Amniotic epithelial cell (primary cell): ENCODE measurements at regions not wholly inside any gene's neighbourhood (a gene's known extent, or its start where the extent isn't known, plus 50 kb on each side); places are given as distances from the start of the nearest gene placed in this dataset.
"Not testable (repeated sequence)": the region's sequence is repeated elsewhere in the genome, so short reads cannot be mapped to it uniquely, and the experiment has no call there.

ENCODE experiments used
- DNase-seq: peaks from one replicate; pipeline ENCODE4 v3.0.0-alpha.2; 2010; ENCODE audit warnings: low read depth

GRCh38 chr12:45490232-45490881 lies 239.1 kb upstream of the ARID2 start:
- DNase-seq, result no peak

GRCh38 chr12:45494279-45494678 lies 235.2 kb upstream of the ARID2 start:
- DNase-seq, result no peak

GRCh38 chr12:45498645-45499044 lies 230.9 kb upstream of the ARID2 start:
- DNase-seq, result no peak

- no peak for DNase-seq
Measured at GRCh38 chr12:45502481-45503128, 226.9 kb upstream of the ARID2 start.

- peak; percentile 19 for DNase-seq
Measured at GRCh38 chr12:45503899-45504298, 225.6 kb upstream of the ARID2 start.

GRCh38 chr12:45504316-45505010 lies 225.0 kb upstream of the ARID2 start:
- peak; percentile 83 for DNase-seq

GRCh38 chr12:45509187-45509586 lies 220.3 kb upstream of the ARID2 start:
- peak; percentile 5 for DNase-seq

GRCh38 chr12:45509621-45510020 lies 219.9 kb upstream of the ARID2 start:
- no peak for DNase-seq

- DNase-seq, result no peak
Measured at GRCh38 chr12:45517381-45517780, 212.1 kb upstream of the ARID2 start.

- no peak for DNase-seq
Measured at GRCh38 chr12:45518291-45519235, 210.9 kb upstream of the ARID2 start.

- no peak for DNase-seq
Measured at GRCh38 chr12:45522227-45522626, 207.3 kb upstream of the ARID2 start.

- not testable (repeated sequence) for DNase-seq
Measured at GRCh38 chr12:45526823-45527222, 202.7 kb upstream of the ARID2 start.

GRCh38 chr12:45532113-45532512 lies 197.4 kb upstream of the ARID2 start:
- DNase-seq, result peak; percentile 34

GRCh38 chr12:45535610-45536180 lies 193.8 kb upstream of the ARID2 start:
- no peak for DNase-seq

GRCh38 chr12:45536284-45536683 lies 193.2 kb upstream of the ARID2 start:
- no peak for DNase-seq

GRCh38 chr12:45540661-45541341 lies 188.7 kb upstream of the ARID2 start:
- DNase-seq, result no peak

- DNase-seq, result peak; percentile 81
Measured at GRCh38 chr12:45543887-45544286, 185.6 kb upstream of the ARID2 start.

GRCh38 chr12:45546545-45546944 lies 183.0 kb upstream of the ARID2 start:
- DNase-seq, result no peak

- no peak for DNase-seq
Measured at GRCh38 chr12:45547132-45547531, 182.4 kb upstream of the ARID2 start.

GRCh38 chr12:45547822-45548221 lies 181.7 kb upstream of the ARID2 start:
- DNase-seq, result no peak

- no peak for DNase-seq
Measured at GRCh38 chr12:45548426-45548825, 181.1 kb upstream of the ARID2 start.
